Inflammatory macrophage (primary cell): ENCODE measurements at regions not wholly inside any gene's neighbourhood (a gene's known extent, or its start where the extent isn't known, plus 50 kb on each side); places are given as distances from the start of the nearest gene placed in this dataset.
"Not testable (repeated sequence)": the region's sequence is repeated elsewhere in the genome, so short reads cannot be mapped to it uniquely, and the experiment has no call there.

Source experiments
- DNase-seq, 2 donors: peaks; one replicate each; pipeline ENCODE4 v3.0.0-alpha.2; 2020 to 2022

DNA sequence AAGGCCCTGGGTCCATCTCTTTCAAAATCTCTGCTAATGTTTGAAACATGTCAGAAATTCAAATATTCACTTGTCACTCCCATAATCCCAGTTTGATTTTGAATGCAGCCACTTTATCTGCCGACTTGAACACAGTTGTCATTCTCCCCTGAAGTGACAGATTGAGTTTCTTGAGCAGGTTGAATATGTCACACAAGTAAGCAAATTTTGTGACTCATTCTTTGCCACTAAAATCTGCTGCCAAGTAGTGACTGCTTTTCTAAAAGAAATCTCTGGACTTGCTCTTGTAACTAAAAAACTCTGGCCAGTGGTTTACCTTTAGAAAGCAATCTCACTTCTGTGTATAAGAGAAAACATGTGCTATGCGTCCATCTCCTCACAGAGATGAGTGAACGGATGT lies 357.1 kb downstream of the LMO7 start:
- DNase-seq = no peak

DNA sequence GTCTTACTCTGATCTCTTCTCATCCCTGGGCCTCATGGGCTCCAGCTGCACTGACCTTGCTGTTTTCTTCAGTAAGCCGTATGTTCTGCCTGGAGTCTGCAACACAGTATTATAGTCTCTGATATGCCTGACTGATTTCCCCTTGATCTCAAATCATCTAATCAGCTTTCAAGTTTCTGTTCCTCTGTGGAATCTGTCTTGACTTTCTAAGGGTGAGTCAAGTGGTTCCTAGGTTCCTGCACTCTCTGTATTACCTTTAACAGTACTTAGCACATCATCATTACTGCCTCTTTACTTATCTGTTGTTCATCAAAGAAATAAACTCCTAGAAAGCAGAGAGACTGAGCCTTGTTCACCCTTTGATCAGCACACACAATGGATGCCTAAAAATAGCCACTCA lies 350.7 kb downstream of the LMO7 start:
- no peak for DNase-seq

DNA sequence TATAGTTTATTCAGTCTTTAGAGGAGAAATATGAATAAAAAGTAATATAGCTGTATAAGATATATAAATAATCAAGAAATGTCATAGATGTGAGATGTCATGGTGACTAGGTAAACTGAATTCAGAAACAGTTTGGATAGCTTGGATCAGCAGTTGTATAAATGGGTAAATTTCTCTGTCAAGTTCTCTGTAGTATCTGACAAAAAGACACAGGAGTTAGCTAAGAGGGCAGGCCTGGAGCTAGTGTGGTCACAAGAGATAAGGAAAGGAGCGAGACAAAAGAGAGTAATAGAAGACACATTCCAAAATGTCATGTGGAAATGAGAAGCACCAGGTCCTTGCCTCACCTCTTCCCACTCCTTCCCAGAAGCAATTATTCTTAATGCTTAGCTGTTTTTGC lies 349.0 kb downstream of the LMO7 start:
- DNase-seq = no peak

DNA sequence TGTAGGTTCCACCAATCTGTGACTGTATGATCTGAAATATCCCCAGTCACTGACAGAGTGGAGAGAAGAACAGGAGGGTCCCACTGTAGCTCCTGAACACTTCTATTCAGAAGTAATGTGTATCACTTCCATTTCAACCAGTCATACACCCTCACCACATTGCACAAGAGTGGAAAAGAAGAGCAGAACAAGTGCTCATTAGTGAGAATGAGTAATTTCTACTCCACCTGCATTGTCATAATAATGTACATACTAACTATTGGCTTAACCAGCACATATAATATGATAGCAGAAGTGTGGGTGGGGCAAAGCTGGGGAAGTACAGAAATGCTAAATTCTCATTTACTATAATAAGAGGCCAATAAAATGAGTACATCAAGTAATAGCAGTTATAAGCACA lies 342.7 kb downstream of the LMO7 start:
- no peak for DNase-seq

DNA sequence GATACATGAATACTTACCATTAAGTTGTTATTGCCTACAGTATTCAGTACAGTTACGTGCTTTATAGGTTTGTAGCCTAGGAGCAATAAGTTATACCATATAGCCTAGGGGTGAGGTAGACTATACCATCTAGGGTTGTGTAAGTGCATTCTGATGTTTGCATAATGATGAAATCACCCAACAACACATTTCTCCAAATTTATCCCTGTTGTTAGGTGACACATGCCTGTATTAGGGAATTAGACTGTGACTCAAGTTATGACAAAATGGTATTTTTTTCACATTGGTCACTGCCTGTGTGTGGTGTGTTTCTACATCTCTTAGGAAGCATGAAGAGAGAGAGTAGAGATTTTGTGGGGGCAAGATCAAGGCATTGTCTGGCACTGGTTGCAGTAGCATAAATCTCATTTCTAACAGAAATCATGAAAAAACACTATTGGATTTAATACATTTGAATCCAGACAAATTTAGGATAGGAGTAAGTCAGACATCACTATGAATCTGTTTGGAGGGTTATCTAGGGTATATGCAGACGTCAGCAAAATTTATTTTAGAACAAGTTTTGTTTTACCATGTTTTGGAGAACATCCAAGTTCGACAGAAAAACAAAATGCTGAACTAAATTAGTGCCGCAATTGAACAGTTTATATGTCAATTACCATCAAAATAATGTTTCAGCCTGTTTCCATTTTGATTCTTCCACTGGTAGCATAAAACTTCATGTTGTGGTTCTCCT lies 332.1 kb downstream of the LMO7 start:
- DNase-seq = peak; percentile 1 to 5

DNA sequence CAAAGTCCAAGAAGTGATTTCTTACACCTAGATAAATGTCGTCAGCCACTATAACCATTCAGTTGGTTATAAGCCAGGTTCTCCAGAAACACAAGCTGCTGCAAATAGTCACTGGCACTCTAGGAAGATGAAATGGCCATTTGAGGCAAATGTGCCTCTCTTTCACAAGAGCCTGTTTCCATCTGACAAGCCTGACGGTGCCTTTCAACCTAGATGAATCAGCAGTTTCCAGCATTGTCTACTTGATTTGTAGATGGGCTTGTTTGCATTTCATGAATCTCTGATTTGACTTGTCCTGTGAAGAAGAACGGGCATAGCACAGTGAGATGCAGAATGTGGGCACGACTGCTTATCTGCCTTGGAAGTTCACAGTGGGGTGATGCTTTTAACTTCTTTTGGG lies 327.2 kb downstream of the LMO7 start:
- DNase-seq = no peak

DNA sequence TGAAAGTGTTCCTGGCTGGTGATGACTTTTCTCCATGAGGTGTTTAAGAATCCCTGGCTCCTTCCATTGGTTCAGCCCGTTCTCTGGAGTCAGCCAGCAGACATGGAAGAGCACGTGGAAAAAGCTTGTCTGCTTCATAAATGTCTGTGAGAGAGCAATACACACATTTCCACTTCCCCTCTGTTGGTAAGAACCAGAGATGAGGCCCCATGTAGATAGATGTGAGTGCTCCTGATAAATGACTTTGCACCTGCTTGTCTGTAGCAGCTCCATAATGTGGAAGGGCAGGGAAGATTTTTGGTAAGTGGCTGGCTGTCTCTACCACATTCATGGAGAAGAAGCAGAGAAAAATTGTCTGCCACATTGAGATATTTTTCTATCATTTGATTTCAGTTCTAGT lies 325.8 kb downstream of the LMO7 start:
- no peak for DNase-seq

DNA sequence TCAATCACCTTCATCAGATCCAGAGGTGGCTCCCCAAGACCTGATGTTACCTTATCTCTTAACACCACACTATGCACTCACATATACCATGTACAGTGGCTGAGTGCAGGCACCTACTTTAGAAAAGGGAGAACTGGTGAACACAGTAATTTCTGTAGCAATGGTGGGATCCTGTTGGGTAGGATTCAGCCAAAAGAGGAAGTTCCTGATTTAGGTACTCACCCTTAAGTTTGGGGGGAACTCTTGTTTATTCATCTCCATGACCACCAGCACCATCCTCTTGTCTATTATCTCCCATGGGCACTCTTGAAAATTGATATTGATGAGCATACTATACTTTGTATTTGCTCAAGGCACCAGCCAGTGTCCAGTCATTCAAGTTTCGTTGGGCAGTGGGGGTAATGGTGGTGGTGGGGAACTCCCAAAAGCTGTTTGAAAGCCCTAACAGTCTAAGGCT lies 324.4 kb downstream of the LMO7 start:
- DNase-seq = no peak

DNA sequence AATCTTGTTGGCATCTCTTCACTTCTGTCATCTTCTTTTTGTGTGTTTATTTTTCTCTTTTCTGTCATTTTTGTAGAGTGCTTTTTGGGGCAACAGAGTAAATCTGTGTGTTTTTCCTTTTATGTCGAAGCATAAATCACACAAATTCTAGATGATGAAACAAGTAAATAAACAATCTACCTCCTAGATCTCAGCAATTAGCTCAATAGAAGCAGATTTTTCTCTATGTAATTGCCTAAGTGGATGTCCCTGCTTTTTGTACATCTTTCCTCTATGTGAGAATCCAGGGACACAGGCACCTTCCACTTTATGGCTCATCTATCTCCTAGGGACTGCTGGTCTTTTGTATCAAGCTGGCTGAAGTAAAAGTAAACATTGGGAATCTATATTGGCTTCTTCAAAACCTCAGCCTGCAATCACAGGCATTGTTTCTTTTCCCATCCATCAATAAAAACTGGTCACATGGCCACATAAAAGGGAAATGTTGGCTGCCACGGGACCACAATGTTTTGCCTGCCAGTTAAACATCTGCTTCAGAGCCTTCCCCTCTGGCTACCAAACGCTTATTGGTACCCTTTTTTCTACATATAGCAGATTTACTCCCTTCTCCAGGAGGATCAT lies 323.8 kb downstream of the LMO7 start:
- DNase-seq = no peak

DNA sequence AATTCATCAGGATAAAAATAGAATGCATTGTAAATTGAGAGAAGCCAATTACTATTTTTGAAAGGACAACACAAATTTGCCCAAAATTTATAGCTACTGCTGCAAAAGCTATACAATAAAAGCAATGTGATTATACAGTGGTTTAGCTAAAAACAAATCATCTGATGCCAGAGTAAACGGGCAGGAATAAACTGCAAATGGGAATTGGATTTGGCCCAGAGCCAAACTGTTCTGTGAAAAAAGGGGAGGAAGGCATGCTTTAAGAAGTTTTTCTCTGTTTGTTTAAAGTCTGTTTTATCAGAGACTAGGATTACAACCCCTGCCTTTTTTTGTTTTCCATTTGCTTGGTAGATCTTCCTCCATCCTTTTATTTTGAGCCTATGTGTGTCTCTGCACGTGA lies 317.5 kb downstream of the LMO7 start:
- not testable (repeated sequence) for DNase-seq

DNA sequence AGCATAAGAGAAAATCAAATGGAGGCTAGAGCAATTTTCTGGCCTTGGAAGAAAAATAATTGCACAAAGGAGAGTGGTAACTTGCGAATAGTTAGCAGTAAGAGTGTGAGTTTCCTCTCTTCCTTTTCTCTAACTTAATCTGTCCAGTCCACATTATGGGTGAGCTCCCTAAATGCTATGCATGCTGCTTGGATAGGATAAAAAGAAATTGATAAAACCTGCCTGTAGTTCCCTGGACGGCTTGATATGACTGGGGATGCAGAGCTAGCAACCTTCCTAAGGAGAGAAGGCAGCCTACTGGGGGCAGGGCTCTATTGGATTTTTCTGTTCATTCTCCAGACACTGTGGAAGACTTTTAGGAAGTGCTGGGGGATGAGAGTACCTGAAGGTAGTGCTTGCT lies 311.3 kb downstream of the LMO7 start:
- DNase-seq = no peak

DNA sequence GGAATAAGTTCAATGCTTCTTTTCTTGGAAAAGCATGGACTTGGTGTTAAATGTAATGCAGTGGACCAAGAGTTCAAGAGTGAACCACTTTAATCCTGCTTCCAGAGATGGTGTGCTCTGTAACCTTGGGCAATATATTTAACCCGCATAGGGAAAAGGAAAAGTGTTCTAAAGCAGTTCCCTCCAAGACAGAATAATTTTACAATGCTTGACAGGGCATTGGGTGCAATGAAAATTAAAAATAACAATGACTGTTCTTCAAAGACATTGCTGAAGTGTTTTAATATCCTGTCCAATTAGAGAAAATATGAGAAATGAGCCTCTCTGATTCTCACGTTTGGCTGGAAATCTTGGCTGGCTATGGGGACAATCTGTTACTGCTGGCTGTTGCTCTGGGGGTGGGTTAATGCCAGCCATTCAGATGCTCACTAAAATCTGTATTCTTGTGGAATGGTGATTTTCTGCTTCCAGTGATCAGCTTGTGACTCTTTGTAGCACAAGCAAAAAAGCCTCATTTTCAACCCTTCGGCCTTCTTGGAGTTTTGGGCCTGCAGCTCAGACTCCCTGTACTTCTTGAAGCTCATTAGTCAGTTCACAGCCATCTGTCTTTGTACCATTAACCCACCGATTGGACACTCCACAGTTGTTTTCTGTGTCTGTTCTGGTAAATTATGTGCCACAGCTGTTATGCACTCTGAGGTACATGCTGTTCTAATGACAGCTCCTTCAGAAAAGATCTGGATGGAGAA lies 310.6 kb downstream of the LMO7 start:
- no peak for DNase-seq

DNA sequence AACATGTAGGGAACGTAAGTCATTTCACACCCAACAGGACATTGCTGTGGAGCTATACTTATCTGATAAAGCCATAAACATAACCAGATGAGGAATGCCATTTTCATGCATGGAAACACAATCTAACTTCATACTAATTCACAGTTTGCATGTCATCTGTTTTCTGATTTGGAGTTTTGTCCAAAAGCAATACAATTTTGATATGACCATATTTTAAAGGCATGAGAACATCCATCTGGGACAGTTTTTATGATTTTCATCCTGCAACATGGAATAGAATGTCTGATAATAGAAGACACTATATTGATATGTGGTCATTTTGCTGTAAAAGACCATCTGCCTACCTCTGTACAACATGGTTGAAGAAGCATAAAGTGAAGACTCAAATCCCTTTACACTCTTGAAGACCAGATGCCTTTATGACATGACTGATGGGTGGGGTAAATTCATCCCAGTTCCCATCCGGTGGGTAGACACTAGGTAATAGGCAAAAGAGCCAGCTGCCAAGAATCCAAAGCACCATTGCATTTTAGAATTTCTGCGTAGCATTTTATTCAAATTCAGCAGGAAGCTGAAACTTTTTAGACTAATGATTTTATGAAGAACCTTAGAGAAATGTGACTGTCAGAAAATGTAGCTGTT lies 309.8 kb downstream of the LMO7 start:
- no peak for DNase-seq

DNA sequence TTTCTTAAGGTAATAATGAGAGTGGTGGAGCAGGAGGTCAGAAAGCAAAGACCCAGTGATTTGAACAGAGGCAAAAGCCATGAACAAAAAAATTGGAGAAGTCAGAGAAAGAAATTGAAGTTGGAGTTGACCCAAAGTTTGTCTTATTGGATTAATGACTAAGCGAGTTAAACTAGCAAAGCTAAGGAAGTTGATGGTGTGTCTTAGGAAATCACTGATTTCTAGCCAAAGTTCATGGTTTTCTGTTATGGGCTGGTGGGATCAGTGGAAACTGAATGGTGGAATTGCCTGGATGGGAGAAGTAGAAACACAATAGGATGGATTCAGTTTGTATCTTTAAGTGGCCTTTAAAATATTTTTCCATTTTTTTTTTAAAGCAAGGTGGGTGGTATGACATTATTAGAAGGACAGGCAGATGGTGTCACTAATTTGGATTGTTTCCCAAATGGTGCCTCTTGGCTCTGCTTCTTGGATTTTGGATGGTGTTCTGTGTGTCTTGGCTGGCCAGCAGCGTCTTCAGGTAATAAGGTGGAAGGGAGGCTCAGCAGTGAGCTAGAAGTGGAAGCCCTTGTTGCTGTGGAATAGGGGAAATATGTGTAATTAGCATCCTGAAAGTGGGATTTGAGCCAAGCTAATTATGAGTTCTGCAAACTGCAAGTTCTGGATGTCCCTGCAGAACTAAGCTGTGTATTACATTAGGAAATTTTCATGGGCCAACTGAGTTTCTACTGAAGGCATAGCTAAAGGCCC lies 302.9 kb downstream of the LMO7 start:
- no peak for DNase-seq

DNA sequence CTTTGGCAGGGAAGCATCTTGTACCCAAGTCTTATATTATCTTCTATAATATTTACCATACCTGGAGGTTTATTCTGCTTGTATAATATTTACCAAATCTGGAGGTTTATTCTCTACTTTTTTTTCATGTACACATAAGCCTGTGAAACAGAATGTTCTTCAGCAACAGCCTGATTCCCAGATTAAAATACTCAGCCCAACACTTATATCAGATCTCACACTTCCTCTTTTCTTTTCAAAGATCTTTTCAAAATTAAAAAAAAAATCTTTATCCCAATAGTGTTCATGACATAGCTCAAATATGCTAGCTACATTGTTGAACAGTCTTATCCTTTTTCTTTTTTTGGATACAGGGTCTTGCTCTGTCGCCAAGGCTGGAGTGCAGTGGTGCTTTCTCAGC lies 300.7 kb downstream of the LMO7 start:
- no peak for DNase-seq

DNA sequence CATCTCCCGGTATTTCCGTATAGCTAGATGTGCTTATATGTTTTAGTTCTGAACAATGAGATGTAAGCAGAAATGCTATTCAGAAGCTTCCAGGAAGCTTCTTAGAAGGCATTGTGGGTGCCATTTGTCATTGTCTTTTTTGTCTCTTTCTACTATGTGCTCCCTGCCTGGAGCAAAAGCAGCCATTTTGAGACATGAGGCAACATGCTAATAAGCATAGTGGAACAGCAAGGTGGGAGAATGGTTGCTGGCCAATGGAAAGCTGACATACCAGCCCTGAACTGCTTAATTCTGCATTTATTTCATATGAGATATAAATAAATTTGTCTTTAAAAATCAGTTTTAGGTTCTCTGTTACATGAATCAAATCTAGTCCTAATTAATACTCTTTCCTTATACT lies 299.7 kb downstream of the LMO7 start:
- no peak for DNase-seq

DNA sequence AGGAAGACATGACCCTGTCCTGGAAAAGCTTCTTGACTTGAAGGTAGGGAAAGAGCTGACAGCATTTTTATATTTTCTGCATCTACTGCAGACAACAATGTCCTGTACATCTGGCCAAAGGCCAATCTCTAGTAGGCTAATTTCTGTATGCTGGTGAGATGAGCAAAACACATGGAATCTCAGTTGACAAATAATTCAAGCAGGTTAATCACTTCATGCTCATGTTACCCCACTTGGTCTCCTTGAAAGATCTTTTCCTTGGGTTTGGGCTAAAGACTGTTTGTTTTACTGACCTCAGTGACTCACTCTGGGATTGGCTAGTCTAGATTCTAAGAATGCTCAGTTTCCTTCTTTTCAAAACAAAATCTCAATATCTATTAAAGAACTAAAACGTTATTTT lies 298.8 kb downstream of the LMO7 start:
- no peak for DNase-seq

DNA sequence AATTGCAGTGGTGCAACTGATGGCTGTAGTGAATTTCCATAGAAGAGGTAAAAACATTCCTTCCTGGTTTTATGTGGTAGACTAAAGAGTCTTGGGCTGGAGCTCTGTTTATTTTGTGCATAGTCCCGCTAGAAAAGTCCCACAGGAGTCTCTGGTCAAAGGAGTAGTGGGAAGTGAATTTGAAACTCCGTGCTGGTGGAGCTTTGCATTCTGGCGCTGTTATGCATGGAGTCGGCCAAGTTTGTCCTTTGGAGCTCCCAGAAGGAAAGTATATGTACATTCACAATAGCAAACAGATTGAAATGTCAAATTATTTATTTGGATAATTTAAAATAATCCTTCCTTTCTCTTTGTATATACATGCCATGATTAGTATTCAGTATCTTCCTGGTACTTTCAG lies 296.5 kb downstream of the LMO7 start:
- DNase-seq = no peak

DNA sequence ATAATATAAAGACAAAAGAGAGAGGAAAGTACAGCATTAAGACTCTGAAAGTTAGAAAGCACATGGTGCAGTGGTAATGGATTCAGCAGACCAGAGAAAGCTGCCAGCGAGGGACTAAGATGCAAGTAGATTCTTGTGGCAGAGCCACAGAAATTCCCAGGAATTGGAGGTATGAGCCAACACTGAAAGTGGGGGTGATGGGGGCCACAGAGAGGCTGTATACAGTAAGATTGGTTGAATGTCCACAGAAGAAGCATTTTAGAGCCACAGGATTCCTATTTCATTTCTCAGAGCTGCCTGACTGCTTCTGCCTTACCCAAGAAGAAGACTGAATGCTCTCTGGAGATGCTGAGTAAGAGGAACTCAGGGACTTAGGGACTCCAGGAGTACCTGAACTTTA lies 295.0 kb downstream of the LMO7 start:
- no peak for DNase-seq

DNA sequence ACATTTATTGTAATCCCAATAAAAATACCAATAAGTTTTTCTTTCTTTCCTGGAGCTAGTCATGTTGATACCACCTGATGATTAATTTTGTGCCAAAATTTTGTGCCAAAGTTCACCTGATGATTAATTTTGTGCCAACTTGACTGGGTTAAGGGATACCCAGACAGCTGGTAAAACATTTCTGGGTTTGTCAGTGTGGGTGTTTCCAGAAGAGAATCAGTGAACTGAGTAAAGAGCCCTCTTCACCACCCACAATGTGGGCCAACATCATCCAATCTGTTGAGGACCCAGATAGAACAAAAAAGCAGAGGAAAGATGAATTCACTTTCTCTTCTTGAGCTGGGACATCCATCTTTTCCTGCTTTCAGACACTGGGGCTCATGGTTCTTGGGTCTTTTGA lies 292.9 kb downstream of the LMO7 start:
- DNase-seq = no peak

DNA sequence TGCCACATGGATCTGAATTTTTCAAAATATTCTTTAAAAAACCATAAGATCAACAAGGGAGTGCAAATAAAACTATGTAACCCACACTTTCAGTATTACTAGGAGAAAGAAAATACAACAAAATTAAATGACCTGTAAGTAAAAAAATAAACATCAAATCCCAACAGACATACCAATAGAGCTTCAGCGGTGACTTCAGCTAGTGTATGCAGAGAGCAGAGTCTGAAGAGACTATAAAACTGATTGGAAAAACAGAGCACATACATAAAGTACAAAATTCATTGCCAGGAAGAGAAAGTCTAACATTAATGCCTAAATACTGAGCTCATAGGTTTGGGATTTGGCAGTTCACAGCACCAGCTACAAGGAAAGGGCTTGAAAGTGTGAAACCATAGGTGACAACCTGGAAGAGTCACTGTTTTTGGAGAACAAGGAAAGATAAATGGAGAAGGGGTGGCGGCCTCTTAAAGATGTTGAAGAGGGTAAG lies 291.1 kb downstream of the LMO7 start:
- DNase-seq = no peak

DNA sequence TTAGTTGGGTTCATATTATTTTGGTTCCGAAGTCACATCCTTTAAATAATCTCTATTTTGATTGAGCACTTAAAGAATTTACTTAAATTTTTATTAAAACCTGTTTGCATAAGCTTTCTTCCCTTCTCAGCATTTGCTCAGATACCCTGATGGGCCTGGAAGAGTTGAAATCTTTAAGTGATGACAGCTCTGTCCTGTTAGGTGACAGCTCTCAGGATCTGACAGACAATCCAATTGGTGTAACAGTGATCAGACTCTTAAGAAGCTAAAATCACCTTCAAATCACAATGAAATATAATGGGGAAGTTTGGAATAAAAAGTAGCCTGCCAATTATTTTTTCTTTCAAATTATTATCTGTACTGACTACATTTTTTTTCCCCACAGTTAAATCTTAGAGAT lies 284.4 kb downstream of the LMO7 start:
- DNase-seq = no peak
